Effector CD8-positive, alpha-beta T cell (primary cell): ENCODE measurements at regions not wholly inside any gene's neighbourhood (a gene's known extent, or its start where the extent isn't known, plus 50 kb on each side); places are given as distances from the start of the nearest gene placed in this dataset.

ENCODE experiments used
- DNase-seq: peaks from one replicate; lab custom pipeline; 2025; lab: John Stamatoyannopoulos, UW

DNA sequence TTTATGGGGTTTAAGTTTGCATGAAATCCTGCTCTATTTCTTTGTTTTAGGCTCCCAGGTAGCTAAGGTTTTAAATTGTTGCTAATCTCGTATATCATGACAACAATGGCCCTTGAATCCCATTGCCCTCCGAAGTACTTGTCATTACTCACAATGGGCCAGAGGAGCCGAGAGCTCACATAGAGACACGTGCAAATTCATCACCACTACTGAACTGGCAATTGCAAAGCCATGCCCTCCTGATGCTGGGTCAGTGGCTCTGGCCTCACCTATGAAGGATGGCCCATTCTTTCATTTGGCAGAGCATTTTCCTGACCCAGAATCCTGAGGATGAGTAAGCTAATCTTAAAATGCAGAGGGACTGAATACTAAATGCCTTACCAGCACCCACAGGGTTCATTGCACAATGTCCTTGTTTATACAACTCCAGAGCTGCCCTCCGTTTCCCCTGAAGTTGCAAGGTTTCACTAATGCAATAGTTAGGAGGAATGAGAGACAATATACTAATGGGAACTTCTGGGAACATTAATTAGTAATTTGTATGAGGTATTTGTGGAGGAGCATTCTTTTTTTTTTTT lies 71.6 kb upstream of the GAREM1 start:
- no peak for DNase-seq

DNA sequence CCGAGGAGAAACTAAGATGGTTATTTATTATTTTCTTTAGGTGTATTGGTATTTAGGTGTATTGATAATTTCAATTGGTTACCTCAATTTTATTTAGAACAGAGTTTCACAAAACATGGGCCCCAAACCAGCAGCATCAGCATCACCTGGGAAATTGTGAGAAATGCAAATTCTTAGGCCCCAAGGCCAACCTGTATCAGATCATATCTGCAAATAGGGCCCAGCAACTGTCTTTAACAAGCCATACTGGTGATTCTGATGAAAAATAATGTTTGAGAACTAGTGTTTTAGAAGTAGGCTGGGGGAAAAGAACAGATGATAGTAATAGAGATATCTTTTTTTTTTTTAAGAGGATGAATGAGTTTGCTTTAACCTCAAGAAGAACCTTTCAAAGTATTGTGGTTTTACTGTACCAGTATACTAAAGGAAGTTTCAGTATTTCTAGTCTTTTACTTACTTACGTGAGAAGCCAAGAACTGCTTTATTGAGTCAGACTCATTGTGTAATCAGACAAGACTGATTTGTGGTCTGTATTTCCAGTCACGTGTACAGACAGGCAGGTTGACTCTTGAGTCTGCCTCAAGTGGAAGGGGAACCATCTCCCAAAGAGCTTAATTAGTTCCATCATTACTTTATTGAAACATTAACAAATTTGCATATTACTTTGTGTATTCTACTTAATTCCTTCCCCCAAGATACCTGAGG lies 60.4 kb upstream of the GAREM1 start:
- no peak for DNase-seq

DNA sequence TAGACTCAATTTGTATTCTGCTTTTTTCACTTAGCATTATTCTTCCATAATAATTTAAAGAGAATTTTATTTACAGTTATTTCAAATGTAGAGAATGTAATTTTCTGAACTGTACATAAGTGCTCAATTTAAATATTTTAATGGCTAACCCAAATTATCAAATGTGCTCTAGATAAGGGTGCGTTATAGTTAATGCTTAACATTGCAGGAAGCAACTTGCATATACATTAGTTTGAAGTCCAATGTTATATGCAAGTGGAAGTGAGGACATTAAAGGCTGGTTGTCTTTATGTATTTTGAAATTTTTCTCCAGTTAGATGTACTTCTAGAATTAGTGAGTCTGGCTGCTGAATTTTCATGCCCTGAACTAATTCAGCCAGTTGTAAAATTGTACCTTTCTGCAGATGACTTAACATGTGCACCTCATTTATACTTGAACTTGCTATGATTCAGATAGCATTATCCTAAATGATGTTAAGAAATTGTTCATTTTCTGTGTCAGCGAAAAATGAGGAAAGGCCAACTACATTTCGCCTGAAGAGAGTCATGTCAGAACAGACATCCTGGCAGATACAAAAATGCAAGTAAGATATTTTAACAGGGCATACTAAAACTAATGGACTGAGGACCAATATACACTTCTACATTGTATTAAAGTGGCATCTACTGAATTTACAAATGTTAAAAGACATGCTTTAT lies 59.2 kb upstream of the GAREM1 start:
- no peak for DNase-seq

DNA sequence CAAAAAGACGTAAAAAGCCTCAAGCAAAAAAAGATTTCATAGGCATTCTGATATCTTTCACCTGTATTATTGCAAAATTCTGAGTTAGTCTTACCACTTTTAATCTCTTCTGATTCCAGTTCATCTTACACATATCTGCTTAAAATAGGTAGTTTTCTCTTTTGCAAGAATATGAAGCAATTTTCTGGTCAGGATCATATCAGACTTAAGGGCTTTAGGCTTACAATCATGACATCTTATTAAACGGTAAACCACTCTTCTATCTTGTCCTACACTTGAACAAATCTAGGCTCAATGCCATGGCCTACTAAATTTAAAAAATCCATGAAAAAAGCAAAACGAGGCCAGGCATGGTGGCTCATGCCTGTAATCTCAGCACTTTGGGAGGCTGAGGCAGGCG lies 50.1 kb upstream of the GAREM1 start:
- DNase-seq = no peak
